Heart right ventricle (tissue), 16 donors: ENCODE measurements at regions not wholly inside any gene's neighbourhood (a gene's known extent, or its start where the extent isn't known, plus 50 kb on each side); places are given as distances from the start of the nearest gene placed in this dataset.

Experiments
- ATAC-seq, 8 donors: fragments of 200-7000 bp; cut with Tn5 transposase; one replicate each; pipeline ENCODE4 v1.9.1; 2020; ENCODE audit warnings: mild to moderate bottlenecking in 8 of 8, moderate library complexity in 8 of 8, moderate number of reproducible peaks in 1 of 8
- DNase-seq, 2 donors: peaks; one replicate each; pipeline ENCODE4 v3.0.0-alpha.2; 2020
- H3K27ac ChIP-seq, 10 donors: fragments of 200-600 bp; sonication (generic) in 2 of 10; one replicate each; pipeline versions ENCODE4 v1.5.0 to v1.8.0; 2020 to 2022; ENCODE audit warnings: mild to moderate bottlenecking in 3 of 10
- H3K27me3 ChIP-seq, 7 donors: fragments of 200-600 bp; one replicate each; pipeline ENCODE4 v1.8.0; 2021 to 2022; ENCODE audit warnings: mild to moderate bottlenecking in 2 of 7
- H3K36me3 ChIP-seq, 9 donors: fragments of 200-600 bp; sonication (generic) in 1 of 9; one replicate each; pipeline versions ENCODE4 v1.5.0 to v1.8.0; 2020 to 2022; ENCODE audit warnings: mild to moderate bottlenecking in 2 of 9
- H3K4me1 ChIP-seq, 9 donors: fragments of 200-600 bp; sonication (generic) in 1 of 9; one replicate each; pipeline versions ENCODE4 v1.5.0 to v1.8.0; 2020 to 2022; ENCODE audit warnings: mild to moderate bottlenecking in 4 of 9
- H3K4me3 ChIP-seq, 10 donors: fragments of 200-600 bp; sonication (generic) in 2 of 10; one replicate each; pipeline versions ENCODE4 v1.5.0 to v1.8.0; 2020 to 2022; ENCODE audit warnings: mild to moderate bottlenecking in 7 of 10, moderate library complexity in 2 of 10
- H3K9me3 ChIP-seq, 11 donors: fragments of 200-600 bp in 10 of 11; sonication (generic) in 2 of 11; one replicate each; pipeline versions ENCODE4 v1.5.0 to v1.8.0; 2013 to 2022; ENCODE audit warnings: mild to moderate bottlenecking in 2 of 11, control low read depth in 1 of 11, moderate library complexity in 1 of 11
- WGBS, 2 donors: extraction: QIAGEN DNeasy Blood & Tissue Kit; methylation state at CpG; one replicate each; pipeline ENCODE4 v1.1.7; 2013; ENCODE audit warnings: inconsistent platforms in 1 of 2; 5-methylcytosine and 5-hydroxymethylcytosine counted together
- intact Hi-C, 10 donors: fragments of 100-400 bp; cut with DNase I; formaldehyde crosslinking; loops; one replicate each; pipeline versions ENCODE4 v1.11.1 to v1.14.2; 2022
- TF ChIP-seq, protein P1 (sequence below), 9 donors: fragments of 200-600 bp; sonication (generic) in 2 of 9; IDR thresholded peaks; one replicate each; pipeline versions ENCODE4 v1.5.0 to v1.8.0; 2021 to 2022; ENCODE audit warnings: antibody characterized with exemption in 9 of 9, mild to moderate bottlenecking in 5 of 9, moderate library complexity in 1 of 9
- donor health status: Arrhythmogenic right ventricular cardiomyopathy.
- donor health status: ischemic (EF 13 %, LVEDD 7.1; RV severe dilation, severe dysfunction).
- donor health status: healthy with polysubstance abuse.
- donor health status: DM: no; HTN: yes; CAD: no.
- donor health status: DM: no; HTN: no; CAD: no.
- donor health status: ischemic (EF 25% LVEDD 6.9; RV normal size, moderate dysfunction).
- donor health status: ischemic (EF 25% LVEDD 5.7; RV mildly dilated, moderate dysfunction).
- donor health status: healthy.
- donor health status: DM: yes; HTN: yes; CAD: no.
- donor health status: Ischemic cardiomyopathy.
- donor health status: ischemic (EF 35%, LVEDD 5.7; RV mildly dilated, moderate dysfunction).
- donor health status: nonischemic (EF 11% LVEDD 7.7; RV severe dilation, severe dysfunction).
- donor health status: DM: yes; HTN: yes; CAD: no.
- donor health status: PGD.
- donor health status: ischemic (EF 29% LVEDD 5.4; RV normal size, mild dysfunction).
- donor health status: nonischemic (EF 23%, LVEDD 6.1; RV moderate dilation, normal function).

DNA sequence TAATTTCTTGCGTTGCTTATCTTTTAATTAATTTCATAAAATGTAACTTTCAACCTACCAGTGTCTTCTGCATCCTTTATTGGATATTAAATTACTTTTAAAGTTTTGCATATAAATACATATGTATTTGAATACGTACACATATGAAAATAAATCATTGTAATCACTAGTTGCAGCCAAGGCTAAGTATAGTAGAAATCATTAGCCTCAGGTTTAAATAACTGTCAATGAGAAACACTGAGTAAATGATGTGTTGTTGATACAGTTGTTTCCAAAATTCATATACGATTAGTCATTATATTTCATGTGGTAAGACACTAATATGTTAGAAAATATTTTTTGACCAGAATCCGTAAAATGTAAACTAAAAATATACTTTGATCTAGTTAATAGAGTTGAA is 1267.1 kb upstream of the PCDH20 start:
- no peak for DNase-seq
- WGBS, 2 donors, result 84 to 85% methylated on average over 4 of the region's 4 CpGs
- no peak for ATAC-seq
- Histone ChIP-seq H3K4me1 (no peaks in the 10 kb centered on the region), H3K9me3 (no peaks in the 10 kb centered on the region), H3K27ac (no peak overlapping the region), H3K4me3 (no peak overlapping the region), H3K27me3 (no peaks in the 10 kb centered on the region), H3K36me3 (no peaks in the 10 kb centered on the region)
- TF ChIP-seq, protein P1, sequence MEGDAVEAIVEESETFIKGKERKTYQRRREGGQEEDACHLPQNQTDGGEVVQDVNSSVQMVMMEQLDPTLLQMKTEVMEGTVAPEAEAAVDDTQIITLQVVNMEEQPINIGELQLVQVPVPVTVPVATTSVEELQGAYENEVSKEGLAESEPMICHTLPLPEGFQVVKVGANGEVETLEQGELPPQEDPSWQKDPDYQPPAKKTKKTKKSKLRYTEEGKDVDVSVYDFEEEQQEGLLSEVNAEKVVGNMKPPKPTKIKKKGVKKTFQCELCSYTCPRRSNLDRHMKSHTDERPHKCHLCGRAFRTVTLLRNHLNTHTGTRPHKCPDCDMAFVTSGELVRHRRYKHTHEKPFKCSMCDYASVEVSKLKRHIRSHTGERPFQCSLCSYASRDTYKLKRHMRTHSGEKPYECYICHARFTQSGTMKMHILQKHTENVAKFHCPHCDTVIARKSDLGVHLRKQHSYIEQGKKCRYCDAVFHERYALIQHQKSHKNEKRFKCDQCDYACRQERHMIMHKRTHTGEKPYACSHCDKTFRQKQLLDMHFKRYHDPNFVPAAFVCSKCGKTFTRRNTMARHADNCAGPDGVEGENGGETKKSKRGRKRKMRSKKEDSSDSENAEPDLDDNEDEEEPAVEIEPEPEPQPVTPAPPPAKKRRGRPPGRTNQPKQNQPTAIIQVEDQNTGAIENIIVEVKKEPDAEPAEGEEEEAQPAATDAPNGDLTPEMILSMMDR (IDR thresholded peaks at IDR 0.05), result no peak
- intact Hi-C loops, result no loop called here

DNA sequence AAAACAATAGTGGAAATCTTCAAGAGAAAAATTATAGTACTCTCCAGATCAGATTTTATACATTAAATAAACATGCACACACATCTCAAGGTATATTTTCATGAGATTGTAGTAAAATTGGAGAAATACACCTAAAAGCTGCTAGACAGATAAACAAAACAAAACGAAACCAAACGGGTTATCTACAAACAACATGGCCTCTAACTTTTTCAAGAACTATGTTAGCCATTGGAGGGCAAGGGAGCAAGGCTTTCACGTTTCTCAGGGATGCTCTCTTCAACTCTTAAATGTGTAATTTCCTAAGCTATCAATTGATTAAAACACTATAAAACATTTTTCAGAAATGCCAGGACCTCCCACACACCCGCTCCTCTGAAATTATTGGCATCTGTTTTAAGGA is 1262.4 kb upstream of the PCDH20 start:
- intact Hi-C loops, result no loop called here
- TF ChIP-seq, protein P1 (IDR thresholded peaks at IDR 0.05), result no peak
- no peak for ATAC-seq

DNA sequence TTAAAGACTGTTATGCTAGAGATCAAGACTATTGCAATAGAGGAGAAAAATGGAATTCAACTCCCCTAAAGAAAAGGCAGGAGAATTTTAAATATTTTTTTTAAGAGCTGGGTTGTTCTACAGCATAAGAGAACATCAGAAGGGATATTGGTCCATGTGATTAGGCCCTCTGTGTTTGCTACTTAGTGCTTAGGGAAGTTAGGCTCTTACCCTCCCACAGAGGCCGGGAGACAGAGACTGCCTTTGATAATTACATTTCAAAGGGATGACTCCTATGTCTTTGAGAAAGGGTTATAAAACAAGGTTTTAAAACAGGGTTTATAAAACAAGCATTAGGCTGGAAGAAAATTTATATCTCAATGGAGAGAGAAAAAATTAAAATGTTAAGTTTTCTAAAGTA is 1248.1 kb upstream of the PCDH20 start:
- no peaks in the 10 kb centered on the region for H3K27me3 ChIP-seq
- no peaks in the 10 kb centered on the region for H3K4me1 ChIP-seq
- TF ChIP-seq, protein P1 (IDR thresholded peaks at IDR 0.05), result no peak
- WGBS, 2 donors, result 72 to 73% methylated on average over 1 of the region's 1 CpG
- DNase-seq, result no peak
- no peaks in the 10 kb centered on the region for H3K36me3 ChIP-seq
- H3K4me3 ChIP-seq, result no peak overlapping the region
- peaks cover 0 to 2% (median 0%) of the 10 kb centered on the region in 11 donors for H3K9me3 ChIP-seq
- no peak overlapping the region for H3K27ac ChIP-seq
- ATAC-seq, result no peak
- intact Hi-C loops, result no loop called here

More for the DNA sequence above, 1262.4 kb upstream of the PCDH20 start:
- no peaks in the 10 kb centered on the region for H3K27me3 ChIP-seq
- no peaks in the 10 kb centered on the region for H3K4me1 ChIP-seq
- H3K4me3 ChIP-seq, result no peak overlapping the region
- no peak overlapping the region for H3K27ac ChIP-seq
- H3K36me3 ChIP-seq, result no peaks in the 10 kb centered on the region
- peaks cover 0 to 5% (median 0%) of the 10 kb centered on the region in 11 donors for H3K9me3 ChIP-seq
- no peak for DNase-seq
- 58 to 60% methylated on average over 4 of the region's 4 CpGs for WGBS, 2 donors

DNA sequence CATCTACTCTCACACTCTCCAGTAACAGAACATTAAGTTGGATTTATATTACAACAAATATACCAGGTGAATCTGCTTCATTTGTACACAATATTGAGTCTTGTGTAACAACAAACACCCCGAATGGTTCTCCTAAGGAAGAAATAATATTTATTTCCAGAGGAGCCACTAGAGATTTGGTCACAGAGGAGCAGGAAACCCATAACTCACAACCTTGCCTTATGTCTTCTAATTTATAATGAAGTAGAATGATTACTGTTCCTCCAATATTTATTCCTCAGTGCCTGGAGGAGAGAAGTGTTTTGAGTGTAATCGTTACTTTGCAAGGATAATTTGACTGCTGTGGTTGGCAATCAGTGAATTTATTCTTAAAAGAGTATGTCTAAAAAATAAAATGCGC is 1243.7 kb upstream of the PCDH20 start:
- 52 to 68% methylated on average over 3 of the region's 3 CpGs for WGBS, 2 donors
- DNase-seq (no peak), ATAC-seq (no peak)
- Histone ChIP-seq H3K27ac (no peak overlapping the region), H3K9me3 (no peaks in the 10 kb centered on the region), H3K4me1 (no peaks in the 10 kb centered on the region), H3K27me3 (no peaks in the 10 kb centered on the region), H3K36me3 (no peaks in the 10 kb centered on the region), H3K4me3 (no peak overlapping the region)
- TF ChIP-seq, protein P1 (IDR thresholded peaks at IDR 0.05), result no peak
- intact Hi-C loops, result no loop called here

DNA sequence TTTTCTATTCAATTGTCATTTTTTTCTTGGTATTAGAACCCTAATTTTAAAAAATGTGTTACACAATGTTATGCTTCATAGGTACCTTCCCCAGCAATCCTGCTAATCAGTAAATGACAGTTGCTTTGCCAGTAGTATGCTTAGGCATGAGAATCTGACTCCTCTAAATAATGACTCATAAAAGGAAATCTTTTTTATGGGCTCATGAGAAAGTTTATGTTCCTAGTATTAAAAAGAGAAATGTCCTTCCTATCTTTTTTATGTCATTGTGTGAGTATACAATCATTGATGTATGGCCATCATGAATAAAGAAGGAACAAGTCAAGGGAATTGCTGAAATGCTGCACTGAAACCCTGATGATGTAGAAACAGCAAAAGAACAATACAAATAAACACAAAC is 1237.7 kb upstream of the PCDH20 start:
- Histone ChIP-seq H3K4me1 (no peaks in the 10 kb centered on the region), H3K27me3 (no peaks in the 10 kb centered on the region), H3K36me3 (no peaks in the 10 kb centered on the region), H3K4me3 (no peak overlapping the region), H3K9me3 (no peaks in the 10 kb centered on the region), H3K27ac (no peak overlapping the region)
- ATAC-seq (no peak), DNase-seq (no peak)
- intact Hi-C loops, result no loop called here
- TF ChIP-seq, protein P1 (IDR thresholded peaks at IDR 0.05), result no peak
